ENCODE measurements at regions not wholly inside any gene's neighbourhood (a gene's known extent, or its start where the extent isn't known, plus 50 kb on each side); places are given as distances from the start of the nearest gene placed in this dataset.

GRCh38 chr15:99481113-99481950 is 84.5 kb upstream of the MEF2A start:
- TF ChIP-seq CTCF (IDR thresholded peaks at IDR 0.05) (no peak), POLR2A (IDR thresholded peaks at IDR 0.05) (no peak)
